HUES48 (cell line): ENCODE measurements at regions not wholly inside any gene's neighbourhood (a gene's known extent, or its start where the extent isn't known, plus 50 kb on each side); places are given as distances from the start of the nearest gene placed in this dataset.

Source experiments
- H3K27ac ChIP-seq: one replicate; pipeline ENCODE4 v1.7.0; 2013; ENCODE audit warnings: low read depth, low read length, inconsistent platforms
- H3K27me3 ChIP-seq: 2 replicates; pipeline ENCODE4 v1.6.1; 2013; ENCODE audit warnings: mild to moderate bottlenecking, low read length; ENCODE audit not compliant: control insufficient read depth, insufficient read depth
- H3K36me3 ChIP-seq: 2 replicates; pipeline ENCODE4 v1.6.1; 2013; ENCODE audit warnings: low read length; ENCODE audit not compliant: control insufficient read depth, insufficient read depth
- H3K4me1 ChIP-seq: 2 replicates; pipeline ENCODE4 v1.6.1; 2013; ENCODE audit warnings: mild to moderate bottlenecking, low read length; ENCODE audit not compliant: control insufficient read depth, insufficient read depth
- H3K4me3 ChIP-seq: 2 replicates; pipeline ENCODE4 v1.5.1; 2013; ENCODE audit warnings: mild to moderate bottlenecking, low read depth, low read length
- H3K9ac ChIP-seq: 2 replicates; pipeline ENCODE4 v1.6.1; 2013; ENCODE audit warnings: mild to moderate bottlenecking, low read depth, low read length, moderate library complexity
- H3K9me3 ChIP-seq: 2 replicates; pipeline ENCODE4 v1.6.1; 2013; ENCODE audit warnings: low read length; ENCODE audit not compliant: control insufficient read depth, insufficient read depth

GRCh38 chr2:769771-770170 lies 92.6 kb upstream of the TMEM18 start:
- Histone ChIP-seq H3K36me3 (no peaks in the 10 kb centered on the region), H3K9ac (no peak overlapping the region), H3K9me3 (no peaks in the 10 kb centered on the region), H3K4me3 (no peak overlapping the region), H3K27me3 (no peaks in the 10 kb centered on the region), H3K4me1 (peaks cover 7% of the 10 kb centered on the region), H3K27ac (no peak overlapping the region)

GRCh38 chr2:768451-768850 lies 91.2 kb upstream of the TMEM18 start:
- Histone ChIP-seq H3K9me3 (no peaks in the 10 kb centered on the region), H3K27ac (no peak overlapping the region), H3K4me1 (no peaks in the 10 kb centered on the region), H3K27me3 (no peaks in the 10 kb centered on the region), H3K9ac (no peak overlapping the region), H3K4me3 (no peak overlapping the region), H3K36me3 (no peaks in the 10 kb centered on the region)

- no peaks in the 10 kb centered on the region for H3K4me1 ChIP-seq
- no peaks in the 10 kb centered on the region for H3K27me3 ChIP-seq
- H3K27ac ChIP-seq, result no peak overlapping the region
- no peaks in the 10 kb centered on the region for H3K9me3 ChIP-seq
- no peak overlapping the region for H3K9ac ChIP-seq
- H3K36me3 ChIP-seq, result no peaks in the 10 kb centered on the region
- no peak overlapping the region for H3K4me3 ChIP-seq
Measured at GRCh38 chr2:767944-768343, 90.7 kb upstream of the TMEM18 start.

- Histone ChIP-seq H3K9ac (no peak overlapping the region), H3K4me3 (no peak overlapping the region), H3K36me3 (no peaks in the 10 kb centered on the region), H3K9me3 (no peaks in the 10 kb centered on the region), H3K27ac (no peak overlapping the region), H3K4me1 (no peaks in the 10 kb centered on the region), H3K27me3 (no peaks in the 10 kb centered on the region)
Measured at GRCh38 chr2:767440-767839, 90.2 kb upstream of the TMEM18 start.

- Histone ChIP-seq H3K36me3 (no peaks in the 10 kb centered on the region), H3K4me3 (no peak overlapping the region), H3K27ac (no peak overlapping the region), H3K27me3 (no peaks in the 10 kb centered on the region), H3K9ac (no peak overlapping the region), H3K9me3 (no peaks in the 10 kb centered on the region), H3K4me1 (no peaks in the 10 kb centered on the region)
Measured at GRCh38 chr2:766255-766654, 89.0 kb upstream of the TMEM18 start.

- no peak overlapping the region for H3K27ac ChIP-seq
- H3K4me1 ChIP-seq, result no peaks in the 10 kb centered on the region
- H3K4me3 ChIP-seq, result no peak overlapping the region
- H3K9me3 ChIP-seq, result no peaks in the 10 kb centered on the region
- no peak overlapping the region for H3K9ac ChIP-seq
- H3K36me3 ChIP-seq, result no peaks in the 10 kb centered on the region
- no peaks in the 10 kb centered on the region for H3K27me3 ChIP-seq
Measured at GRCh38 chr2:765369-765768, 88.2 kb upstream of the TMEM18 start.

GRCh38 chr2:763766-764525 lies 86.7 kb upstream of the TMEM18 start:
- Histone ChIP-seq H3K4me3 (no peak overlapping the region), H3K9ac (no peak overlapping the region), H3K27me3 (no peaks in the 10 kb centered on the region), H3K36me3 (no peaks in the 10 kb centered on the region), H3K27ac (no peak overlapping the region), H3K4me1 (no peaks in the 10 kb centered on the region), H3K9me3 (no peaks in the 10 kb centered on the region)

GRCh38 chr2:762646-763045 lies 85.4 kb upstream of the TMEM18 start:
- no peaks in the 10 kb centered on the region for H3K9me3 ChIP-seq
- no peaks in the 10 kb centered on the region for H3K4me1 ChIP-seq
- no peak overlapping the region for H3K9ac ChIP-seq
- H3K36me3 ChIP-seq, result no peaks in the 10 kb centered on the region
- H3K27ac ChIP-seq, result no peak overlapping the region
- no peak overlapping the region for H3K4me3 ChIP-seq
- no peaks in the 10 kb centered on the region for H3K27me3 ChIP-seq

GRCh38 chr2:761384-761783 lies 84.2 kb upstream of the TMEM18 start:
- Histone ChIP-seq H3K36me3 (no peaks in the 10 kb centered on the region), H3K4me3 (no peak overlapping the region), H3K27me3 (no peaks in the 10 kb centered on the region), H3K9me3 (no peaks in the 10 kb centered on the region), H3K27ac (no peak overlapping the region), H3K9ac (no peak overlapping the region), H3K4me1 (no peaks in the 10 kb centered on the region)

GRCh38 chr2:760001-760400 lies 82.8 kb upstream of the TMEM18 start:
- Histone ChIP-seq H3K4me3 (no peak overlapping the region), H3K27me3 (no peaks in the 10 kb centered on the region), H3K9ac (no peak overlapping the region), H3K27ac (no peak overlapping the region), H3K4me1 (no peaks in the 10 kb centered on the region), H3K36me3 (no peaks in the 10 kb centered on the region), H3K9me3 (no peaks in the 10 kb centered on the region)

GRCh38 chr2:758073-758820 lies 81.0 kb upstream of the TMEM18 start:
- Histone ChIP-seq H3K27me3 (no peaks in the 10 kb centered on the region), H3K27ac (no peak overlapping the region), H3K9ac (no peak overlapping the region), H3K4me3 (no peak overlapping the region), H3K9me3 (no peaks in the 10 kb centered on the region), H3K4me1 (no peaks in the 10 kb centered on the region), H3K36me3 (no peaks in the 10 kb centered on the region)
